LNCaP clone FGC (cell line): ENCODE measurements at regions not wholly inside any gene's neighbourhood (a gene's known extent, or its start where the extent isn't known, plus 50 kb on each side); places are given as distances from the start of the nearest gene placed in this dataset.

Source experiments
- DNase-seq: peaks from one replicate; pipeline ENCODE4 v3.0.0-alpha.2; 2011; ENCODE audit warnings: low read depth
- H3K4me3 ChIP-seq: 2 replicates; pipeline ENCODE4 v1.5.1; 2011; ENCODE audit warnings: mild to moderate bottlenecking, low read depth, low read length, control low read depth
- TF ChIP-seq, protein P1 (sequence below): IDR thresholded peaks from 2 replicates; pipeline ENCODE4 v1.5.1; 2012; ENCODE audit warnings: mild to moderate bottlenecking; ENCODE audit not compliant: control insufficient read depth, insufficient read depth; ENCODE audit errors: extremely low read depth

DNA sequence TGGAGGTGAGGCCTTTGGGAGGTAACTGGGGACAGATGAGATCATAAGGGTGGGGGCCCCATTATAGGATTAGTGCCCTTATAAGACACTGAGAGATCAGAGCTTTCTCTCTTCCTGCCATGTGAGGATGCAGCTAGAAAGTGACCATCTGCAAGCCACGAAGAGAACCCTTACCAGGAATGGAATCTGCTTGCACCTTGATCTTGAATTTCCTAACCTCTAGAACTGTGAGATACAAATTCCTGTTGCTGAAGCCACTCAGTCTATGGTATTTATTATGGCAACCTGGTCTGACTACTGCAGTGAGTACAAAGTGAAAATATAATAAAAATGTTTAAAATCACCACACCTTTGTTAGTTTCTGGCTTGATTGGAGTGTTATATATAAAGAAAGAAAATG is 388.0 kb downstream of the LMO7 start:
- H3K4me3 ChIP-seq, result no peak overlapping the region
- DNase-seq, result no peak
- TF ChIP-seq, protein P1, sequence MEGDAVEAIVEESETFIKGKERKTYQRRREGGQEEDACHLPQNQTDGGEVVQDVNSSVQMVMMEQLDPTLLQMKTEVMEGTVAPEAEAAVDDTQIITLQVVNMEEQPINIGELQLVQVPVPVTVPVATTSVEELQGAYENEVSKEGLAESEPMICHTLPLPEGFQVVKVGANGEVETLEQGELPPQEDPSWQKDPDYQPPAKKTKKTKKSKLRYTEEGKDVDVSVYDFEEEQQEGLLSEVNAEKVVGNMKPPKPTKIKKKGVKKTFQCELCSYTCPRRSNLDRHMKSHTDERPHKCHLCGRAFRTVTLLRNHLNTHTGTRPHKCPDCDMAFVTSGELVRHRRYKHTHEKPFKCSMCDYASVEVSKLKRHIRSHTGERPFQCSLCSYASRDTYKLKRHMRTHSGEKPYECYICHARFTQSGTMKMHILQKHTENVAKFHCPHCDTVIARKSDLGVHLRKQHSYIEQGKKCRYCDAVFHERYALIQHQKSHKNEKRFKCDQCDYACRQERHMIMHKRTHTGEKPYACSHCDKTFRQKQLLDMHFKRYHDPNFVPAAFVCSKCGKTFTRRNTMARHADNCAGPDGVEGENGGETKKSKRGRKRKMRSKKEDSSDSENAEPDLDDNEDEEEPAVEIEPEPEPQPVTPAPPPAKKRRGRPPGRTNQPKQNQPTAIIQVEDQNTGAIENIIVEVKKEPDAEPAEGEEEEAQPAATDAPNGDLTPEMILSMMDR, result no peak

DNA sequence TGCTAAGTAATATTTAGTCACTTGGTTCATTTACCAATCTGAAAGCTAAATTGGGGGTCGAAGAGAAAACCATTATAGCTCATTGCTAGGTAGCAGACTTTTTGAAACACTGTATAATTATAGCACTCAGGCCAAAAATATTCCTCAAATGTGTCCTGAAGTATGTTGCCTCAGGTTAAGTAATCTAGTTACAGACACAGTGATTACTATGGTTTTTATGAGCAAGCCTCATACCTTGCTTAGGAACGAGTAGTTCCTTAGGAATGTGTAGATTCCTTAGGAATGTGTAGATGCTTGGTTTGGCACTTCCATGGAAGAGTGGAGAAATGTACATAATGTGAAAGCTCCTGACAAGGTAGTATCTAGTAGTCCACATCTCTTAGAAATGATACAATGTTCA is 387.5 kb downstream of the LMO7 start:
- DNase-seq, result no peak
- TF ChIP-seq, protein P1, result no peak
- H3K4me3 ChIP-seq, result no peak overlapping the region

DNA sequence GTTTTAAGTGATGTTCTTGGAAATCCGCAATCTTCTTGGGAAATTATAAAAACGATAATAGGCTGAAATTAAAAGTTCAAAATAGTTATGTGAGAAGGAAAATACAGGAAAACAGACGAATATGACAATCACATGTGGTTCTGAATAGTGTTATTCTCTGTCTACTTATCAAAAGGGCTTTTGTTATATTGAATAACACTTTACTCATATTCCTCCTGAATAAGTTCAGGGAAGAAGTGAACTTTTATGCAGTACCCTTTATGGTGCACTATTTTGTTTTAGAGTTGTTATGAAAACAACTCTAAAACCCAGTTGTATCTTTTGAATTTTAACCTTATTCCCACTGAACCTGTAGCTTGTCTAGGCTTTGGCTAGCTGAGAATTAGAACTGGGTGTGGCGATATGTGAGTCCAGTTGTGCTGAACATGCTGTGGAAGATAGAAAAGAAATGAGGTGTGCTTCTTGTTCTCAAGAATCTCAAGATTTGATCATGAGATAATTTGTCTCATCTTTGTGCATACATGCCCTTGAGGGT is 384.4 kb downstream of the LMO7 start:
- H3K4me3 ChIP-seq, result no peak overlapping the region
- TF ChIP-seq, protein P1, result no peak
- DNase-seq, result no peak

DNA sequence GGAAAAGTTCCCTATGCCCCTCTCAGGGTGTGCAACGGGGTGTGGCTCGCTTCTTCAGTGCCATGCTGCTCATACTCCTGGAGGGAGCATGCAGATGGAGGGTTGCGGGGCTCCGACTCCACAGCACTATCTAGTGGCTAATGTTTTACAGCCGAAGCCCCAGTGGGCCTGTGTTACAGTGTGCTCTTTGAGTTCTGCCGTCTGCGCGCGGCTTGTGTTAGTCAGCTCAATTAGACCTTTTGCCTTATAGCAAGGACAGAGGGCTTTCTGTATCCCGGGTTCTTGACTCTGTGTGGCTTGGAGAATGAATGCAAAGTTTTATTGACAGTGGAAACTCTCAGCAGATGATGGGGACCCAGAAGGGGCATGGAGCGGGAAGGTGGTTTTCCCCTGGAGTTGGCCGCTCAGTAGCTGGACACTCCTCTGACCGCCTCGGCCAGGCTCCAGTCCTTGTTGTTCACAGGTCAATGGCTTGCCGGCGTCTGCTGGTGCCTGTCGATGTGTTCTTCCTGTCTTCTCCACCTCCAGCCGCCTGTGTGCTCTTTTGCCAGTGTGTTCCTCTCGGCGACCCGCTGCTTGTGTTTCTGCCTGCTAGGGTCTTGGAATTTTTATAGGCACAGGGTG is 383.4 kb downstream of the LMO7 start:
- no peak for DNase-seq
- TF ChIP-seq, protein P1, result peak; percentile 63
- H3K4me3 ChIP-seq, result no peak overlapping the region

DNA sequence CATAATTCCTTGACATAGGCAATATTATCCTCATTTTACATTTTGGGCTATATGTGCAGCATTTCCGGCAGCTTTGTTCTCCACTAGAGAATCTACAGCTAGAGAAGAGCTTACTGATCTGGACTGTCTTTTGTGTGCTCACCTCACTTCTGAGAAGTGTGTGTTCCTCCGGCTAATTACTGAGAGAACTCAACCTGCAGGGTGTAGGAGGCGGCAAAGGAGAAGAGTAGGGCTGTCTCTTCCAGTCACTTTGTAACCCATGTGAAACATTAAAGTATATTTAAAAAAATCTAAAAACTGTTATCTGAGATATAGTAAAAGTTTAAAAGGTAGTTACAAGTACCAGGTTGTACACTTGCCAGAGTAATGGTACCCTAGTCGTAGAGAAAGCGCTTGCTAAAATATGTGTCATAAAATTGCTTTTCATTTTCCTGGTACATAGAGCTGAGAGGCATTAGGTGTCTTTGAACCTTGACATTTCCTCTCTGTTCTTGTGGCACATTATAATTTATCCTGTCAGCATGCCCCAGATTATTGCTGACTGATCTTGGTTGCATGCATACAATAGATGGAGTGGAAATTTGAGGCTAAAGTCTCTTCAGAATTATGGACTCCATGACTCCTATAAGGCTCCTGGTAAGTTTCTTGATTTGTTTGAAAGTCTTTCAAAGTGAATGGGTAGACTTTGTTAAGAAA is 381.9 kb downstream of the LMO7 start:
- TF ChIP-seq, protein P1, result no peak
- no peak for DNase-seq
- H3K4me3 ChIP-seq, result no peak overlapping the region

DNA sequence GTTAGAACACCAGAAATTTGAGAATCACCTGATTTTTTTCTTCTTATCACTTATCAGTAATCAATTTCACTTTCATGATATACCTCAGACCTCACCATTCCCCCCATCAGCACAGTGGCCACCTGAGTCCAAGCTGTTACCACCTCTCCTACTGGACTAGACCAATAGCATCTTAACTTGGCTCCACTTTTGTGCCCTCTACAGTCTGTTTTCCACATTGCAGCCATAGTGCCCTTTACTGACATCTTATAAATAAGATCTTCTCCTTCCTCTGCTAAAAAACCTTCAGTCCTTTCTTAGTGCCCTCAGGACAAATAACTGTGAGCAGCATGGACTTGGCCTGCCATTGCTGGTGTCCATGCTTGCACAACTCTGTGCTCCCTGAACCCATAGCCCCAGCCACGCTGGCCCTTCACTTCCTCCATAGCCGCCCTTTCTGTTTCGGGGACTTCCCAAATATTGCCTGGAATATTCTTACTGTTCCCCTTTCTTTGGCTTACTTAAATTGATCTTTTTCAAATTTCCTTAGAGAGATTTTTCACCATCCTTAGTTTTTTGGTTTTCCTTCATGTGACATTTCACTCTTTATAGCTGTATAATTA is 380.8 kb downstream of the LMO7 start:
- TF ChIP-seq, protein P1, result peak; percentile 54
- peak; percentile 7 for DNase-seq
- no peak overlapping the region for H3K4me3 ChIP-seq
